HG03457 (cell line): ENCODE measurements at regions not wholly inside any gene's neighbourhood (a gene's known extent, or its start where the extent isn't known, plus 50 kb on each side); places are given as distances from the start of the nearest gene placed in this dataset.

Experiments
- ATAC-seq: cut with Tn5 transposase; IDR thresholded peaks from one replicate; pipeline ENCODE4 v1.9.1; 2021; ENCODE audit warnings: moderate number of reproducible peaks; ENCODE audit not compliant: unreplicated experiment

DNA sequence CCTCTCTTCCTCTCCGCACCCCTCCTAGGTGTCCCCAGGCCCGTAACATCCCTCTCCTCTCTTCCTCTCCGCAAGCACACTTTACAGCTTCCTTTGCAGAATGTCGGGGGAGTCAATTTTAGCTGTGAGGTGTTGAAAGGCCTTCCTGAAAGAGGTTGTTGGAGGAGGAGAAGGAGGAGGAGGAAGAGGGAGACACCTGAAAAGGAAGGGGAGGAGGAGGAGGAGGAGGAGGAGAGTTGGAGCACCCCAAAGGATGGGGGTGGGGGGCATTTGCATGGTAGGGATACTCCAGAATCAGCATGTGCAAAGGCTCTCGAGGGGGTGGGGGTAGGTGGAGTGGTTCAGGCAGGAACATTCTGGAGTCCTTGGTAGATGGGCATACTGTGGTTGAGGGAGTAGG is 1045.1 kb downstream of the TBC1D22A start:
- no peak for ATAC-seq

DNA sequence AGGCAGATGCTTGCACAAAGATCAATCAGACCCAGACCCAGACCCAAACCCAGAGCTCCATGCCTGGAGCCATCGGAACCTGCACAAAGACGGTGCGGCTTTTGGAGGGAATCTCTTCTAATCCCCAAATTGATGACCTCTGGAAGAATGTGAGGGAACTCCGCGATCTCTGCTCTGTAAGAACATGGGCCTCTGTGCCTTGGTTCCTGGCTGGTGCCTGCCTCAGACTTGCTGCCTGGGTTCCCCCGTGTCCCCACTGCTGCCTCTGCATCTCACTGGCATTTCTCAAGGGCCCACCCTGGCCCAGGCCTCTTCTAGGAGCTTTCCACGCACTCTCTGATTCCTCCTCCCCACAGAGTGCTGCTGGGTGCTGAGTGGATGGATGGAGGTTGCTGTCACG is 1044.4 kb downstream of the TBC1D22A start:
- no peak for ATAC-seq

- ATAC-seq, result no peak
Measured at GRCh38 chr22:47805394-47805935, 1043.0 kb downstream of the TBC1D22A start.

DNA sequence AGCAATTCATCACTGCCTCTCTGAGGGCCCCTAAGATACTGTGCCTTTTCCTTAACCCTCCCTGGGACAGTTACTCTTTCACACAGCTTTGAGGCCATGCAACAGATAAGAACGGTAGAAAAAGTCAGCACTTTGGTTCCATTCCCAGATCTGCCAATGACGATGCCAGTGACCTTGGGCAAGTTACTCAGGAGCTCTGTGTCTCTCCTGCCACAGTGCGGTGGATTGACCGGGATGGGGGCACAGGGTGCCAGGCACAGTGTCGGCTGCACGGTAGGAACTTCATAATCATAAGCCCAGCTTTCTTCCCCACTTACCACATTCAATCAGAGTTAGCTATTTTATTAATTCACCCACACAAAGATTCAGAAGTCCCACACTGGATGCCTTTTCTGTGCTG is 1041.8 kb downstream of the TBC1D22A start:
- no peak for ATAC-seq

DNA sequence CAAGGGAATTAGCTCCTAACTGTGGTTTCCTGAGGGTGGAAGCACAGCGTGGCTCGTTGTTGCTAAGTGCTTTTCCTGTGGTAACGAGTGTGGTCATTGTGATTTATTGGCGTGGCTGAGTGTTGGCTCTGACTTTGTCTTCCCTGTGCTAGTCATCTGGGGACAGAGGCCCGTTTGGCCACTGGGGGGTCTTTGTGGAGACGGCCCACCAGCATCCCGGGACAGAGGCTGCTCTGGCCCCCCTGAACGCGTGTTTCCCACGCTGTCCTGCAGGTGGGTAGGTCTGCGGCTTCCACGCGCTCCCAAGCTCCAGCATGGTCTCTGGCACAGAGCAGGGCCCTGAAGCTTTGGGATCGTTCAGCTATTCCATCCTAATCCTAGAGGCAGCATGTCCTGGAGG is 1040.0 kb downstream of the TBC1D22A start:
- no peak for ATAC-seq

GRCh38 chr22:47801541-47802245 is 1039.2 kb downstream of the TBC1D22A start:
- ATAC-seq, result no peak

- no peak for ATAC-seq
Measured at GRCh38 chr22:47798229-47798628, 1035.8 kb downstream of the TBC1D22A start.

GRCh38 chr22:47797342-47797945 is 1035.0 kb downstream of the TBC1D22A start:
- ATAC-seq, result no peak

- ATAC-seq, result no peak
Measured at GRCh38 chr22:47796128-47796908, 1033.9 kb downstream of the TBC1D22A start.

DNA sequence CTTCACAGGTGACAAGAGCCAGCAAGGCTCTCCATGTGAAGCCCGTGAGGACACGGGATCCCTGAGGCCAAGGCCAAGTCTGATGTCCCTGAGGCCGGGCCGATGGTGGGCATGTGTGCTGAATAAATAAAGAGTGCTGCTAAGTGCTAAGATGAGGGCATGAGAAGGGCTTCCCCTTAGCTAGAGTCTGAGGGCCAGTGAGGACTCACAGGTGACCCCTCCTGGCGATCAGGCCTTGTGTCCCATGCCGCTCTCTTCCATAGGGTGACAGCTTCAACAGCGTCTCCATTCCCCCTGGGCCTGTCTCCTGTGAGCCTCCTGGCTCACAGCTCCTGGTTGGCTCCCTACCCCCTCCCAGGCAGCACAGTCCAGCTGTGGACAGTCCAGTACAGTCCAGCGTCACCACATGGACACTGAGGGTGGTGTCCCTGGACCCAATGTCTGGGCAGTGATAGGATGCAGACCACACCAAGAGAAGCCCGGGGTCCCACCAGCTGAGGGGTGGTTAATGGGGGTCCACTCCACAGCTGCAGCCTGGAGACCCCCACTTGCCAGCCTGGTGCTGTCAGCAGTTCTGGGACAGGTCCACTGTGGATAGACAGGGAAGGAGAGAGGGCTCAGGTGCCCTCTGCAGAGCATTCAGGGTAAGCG is 1033.2 kb downstream of the TBC1D22A start:
- no peak for ATAC-seq

DNA sequence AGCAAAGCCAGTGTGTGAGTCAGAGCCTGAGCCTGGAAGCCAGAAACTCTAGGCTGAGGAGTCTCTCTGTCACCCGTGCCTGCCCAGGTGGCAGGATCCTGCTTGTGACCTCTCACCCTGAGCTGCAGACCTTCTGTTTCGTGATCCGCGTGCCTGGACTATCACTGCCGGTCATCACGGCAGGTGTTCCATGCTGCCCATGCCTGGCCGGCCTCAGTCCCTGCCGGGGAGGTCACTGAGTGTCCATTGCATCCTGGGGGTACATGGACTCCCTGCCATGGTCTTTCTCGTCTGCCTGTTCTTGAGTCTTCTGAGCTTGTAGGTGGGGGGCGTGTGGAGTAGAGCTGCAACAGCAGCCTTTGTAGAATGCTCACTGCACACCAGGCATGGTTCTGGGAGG is 1032.4 kb downstream of the TBC1D22A start:
- no peak for ATAC-seq

DNA sequence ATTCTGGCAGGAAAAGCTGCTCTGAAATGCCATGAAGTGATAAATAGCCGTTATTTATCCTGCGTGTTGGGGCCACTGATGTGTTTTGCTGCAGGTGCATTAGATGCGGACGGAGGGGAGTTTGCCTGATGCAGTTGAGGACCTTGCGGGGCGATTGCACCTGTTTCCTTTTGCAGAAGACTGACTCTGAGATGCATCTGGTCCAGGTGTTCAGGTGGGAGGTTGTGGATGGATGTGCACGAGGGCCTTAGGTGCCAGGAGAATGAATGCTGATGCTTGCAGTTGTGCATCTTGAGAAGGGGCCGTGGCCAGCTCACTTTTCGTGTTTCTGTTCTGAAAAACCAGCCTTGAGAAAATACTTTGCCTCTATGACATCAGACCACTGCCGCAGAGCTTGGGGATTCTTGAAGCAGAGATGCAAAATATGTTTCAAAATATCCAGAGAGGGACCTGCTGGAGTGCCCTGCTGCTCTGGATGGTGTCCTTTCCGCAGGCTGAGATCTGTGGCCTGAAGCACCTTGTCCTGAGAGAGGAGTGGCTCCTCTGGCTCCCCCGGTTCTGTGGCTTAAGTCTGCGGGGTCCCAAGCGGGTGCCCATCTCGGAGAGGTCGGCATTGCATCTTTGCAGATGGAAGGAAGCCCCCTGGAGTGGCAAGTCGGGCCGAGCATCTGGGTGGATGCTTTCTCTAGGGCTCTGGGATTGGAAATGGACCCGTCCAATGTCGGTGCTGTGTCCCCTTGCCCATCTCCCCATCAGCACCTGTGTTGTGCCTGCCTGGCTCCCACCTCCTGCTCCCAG is 1031.1 kb downstream of the TBC1D22A start:
- no peak for ATAC-seq

- no peak for ATAC-seq
Measured at GRCh38 chr22:47789171-47789570, 1026.7 kb downstream of the TBC1D22A start.

GRCh38 chr22:47788461-47788860 is 1026.0 kb downstream of the TBC1D22A start:
- ATAC-seq, result no peak

DNA sequence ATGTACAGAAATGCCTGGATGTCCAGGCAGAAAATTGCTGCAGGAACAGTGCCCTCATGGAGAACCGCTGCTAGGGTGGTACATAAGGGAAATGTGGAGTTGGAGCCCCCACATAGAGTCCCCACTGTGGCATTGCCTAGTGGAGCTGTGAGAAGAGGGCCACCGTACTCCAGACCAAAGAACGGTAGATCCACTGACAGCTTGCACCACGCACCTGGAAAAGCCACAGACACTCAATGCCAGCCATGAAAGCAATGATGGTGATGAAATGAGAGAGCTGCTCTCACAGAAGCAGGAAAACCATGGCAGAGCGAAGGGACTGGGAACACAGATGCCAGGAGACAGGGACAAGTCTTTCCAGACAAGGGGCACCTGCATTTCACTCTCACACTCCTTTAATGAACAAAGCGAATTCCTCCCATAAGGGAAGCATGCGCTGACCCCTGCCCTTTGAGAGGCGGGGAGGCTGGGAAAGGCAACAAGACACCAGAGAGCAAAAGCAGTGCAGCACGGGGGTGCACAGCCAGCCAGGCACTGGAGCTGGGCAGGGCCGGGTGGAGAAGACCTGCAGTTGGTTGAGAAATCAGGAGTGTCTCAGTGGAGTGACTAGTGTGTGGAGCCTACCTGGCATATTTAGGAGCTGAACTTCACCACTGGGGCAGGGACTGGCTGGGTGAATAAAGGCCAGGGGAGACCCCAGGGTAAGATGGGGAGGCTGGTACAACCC is 1025.2 kb downstream of the TBC1D22A start:
- ATAC-seq, result no peak

GRCh38 chr22:47786650-47787290 is 1024.3 kb downstream of the TBC1D22A start:
- ATAC-seq, result no peak

DNA sequence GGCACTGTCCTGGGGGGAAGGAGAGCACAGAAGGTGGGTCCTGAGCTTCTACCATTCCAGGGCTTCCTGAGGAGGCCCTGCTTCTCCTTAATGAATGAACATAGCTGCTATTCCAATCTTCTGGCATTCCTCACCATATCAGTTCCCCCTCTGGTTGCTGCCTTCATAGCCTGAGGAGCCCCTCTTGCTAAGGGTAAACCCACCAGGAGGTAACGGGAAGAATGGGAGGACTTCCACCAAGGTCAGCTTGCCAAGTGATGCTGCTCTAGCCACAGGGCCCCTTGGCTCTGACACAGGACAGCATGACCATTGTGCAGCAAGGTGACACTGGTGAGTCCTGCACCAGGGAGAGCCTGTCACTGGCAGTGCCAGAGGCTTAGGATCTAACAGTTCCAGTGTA is 1022.5 kb downstream of the TBC1D22A start:
- no peak for ATAC-seq

DNA sequence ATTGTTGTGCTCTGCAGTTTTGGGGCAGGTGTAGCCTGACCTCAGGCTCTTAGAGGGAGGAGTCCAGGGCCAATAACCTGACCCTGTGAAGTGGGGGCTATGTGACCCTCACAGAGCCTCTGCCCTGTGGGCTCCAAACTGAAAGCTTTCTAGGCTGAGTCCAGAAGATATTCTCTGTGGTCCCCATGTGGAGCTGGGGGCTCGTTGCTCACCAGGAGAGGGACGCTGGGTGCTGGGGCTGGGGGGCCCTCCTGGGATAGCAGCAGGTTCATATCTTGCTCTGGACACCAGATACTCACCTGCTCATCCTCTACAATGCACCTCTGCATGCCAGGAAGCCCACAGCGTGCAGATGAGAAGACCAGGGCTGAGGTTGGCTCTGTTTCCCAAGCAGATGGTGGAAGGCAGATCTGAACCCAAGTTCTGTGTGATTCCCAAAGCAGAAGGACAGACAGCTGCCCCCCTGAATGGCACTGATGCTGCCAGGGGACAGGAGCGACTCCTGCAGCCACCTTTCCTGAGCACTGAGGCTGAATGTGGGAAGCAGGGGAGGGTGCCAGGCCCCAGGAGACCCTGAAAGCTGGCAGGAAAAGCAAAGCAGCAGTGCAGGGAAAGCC is 1022.0 kb downstream of the TBC1D22A start:
- ATAC-seq, result no peak
